ENCODE measurements at regions not wholly inside any gene's neighbourhood (a gene's known extent, or its start where the extent isn't known, plus 50 kb on each side); places are given as distances from the start of the nearest gene placed in this dataset.
"Not testable (repeated sequence)": the region's sequence is repeated elsewhere in the genome, so short reads cannot be mapped to it uniquely, and the experiment has no call there.

- DNase-seq: no peak
Observed at GRCh38 chr10:78442836-78443550, 409.3 kb downstream of the RPS24 start.

GRCh38 chr10:78443900-78444571 is 410.4 kb downstream of the RPS24 start:
- DNase-seq: no peak

GRCh38 chr10:78444741-78445140 is 411.1 kb downstream of the RPS24 start:
- DNase-seq: not testable (repeated sequence)

- DNase-seq: no peak
Observed at GRCh38 chr10:78445308-78445707, 411.6 kb downstream of the RPS24 start.

- no peak for DNase-seq
Observed at GRCh38 chr10:78448470-78448869, 414.8 kb downstream of the RPS24 start.

- no peak for DNase-seq
Observed at GRCh38 chr10:78448994-78449418, 415.3 kb downstream of the RPS24 start.

GRCh38 chr10:78449554-78449953 is 415.9 kb downstream of the RPS24 start:
- no peak for DNase-seq

GRCh38 chr10:78450239-78450638 is 416.6 kb downstream of the RPS24 start:
- DNase-seq: no peak

- no peak for DNase-seq
Observed at GRCh38 chr10:78450807-78451485, 417.3 kb downstream of the RPS24 start.

- DNase-seq: no peak
Observed at GRCh38 chr10:78451592-78451991, 417.9 kb downstream of the RPS24 start.

- DNase-seq: no peak
Observed at GRCh38 chr10:78454123-78454645, 420.5 kb downstream of the RPS24 start.

GRCh38 chr10:78455236-78455635 is 421.6 kb downstream of the RPS24 start:
- DNase-seq: no peak

GRCh38 chr10:78455811-78456210 is 422.1 kb downstream of the RPS24 start:
- no peak for DNase-seq

GRCh38 chr10:78456649-78457400 is 423.2 kb downstream of the RPS24 start:
- DNase-seq: no peak

- peak; percentile 25 for DNase-seq
Observed at GRCh38 chr10:78457804-78458482, 424.3 kb downstream of the RPS24 start.

- DNase-seq: no peak
Observed at GRCh38 chr10:78458983-78459638, 425.4 kb downstream of the RPS24 start.

- no peak for DNase-seq
Observed at GRCh38 chr10:78459639-78460037, 426.0 kb downstream of the RPS24 start.

- no peak for DNase-seq
Observed at GRCh38 chr10:78460204-78460603, 426.5 kb downstream of the RPS24 start.

- DNase-seq: no peak
Observed at GRCh38 chr10:78461333-78461732, 427.7 kb downstream of the RPS24 start.

- DNase-seq: no peak
Observed at GRCh38 chr10:78462176-78462575, 428.5 kb downstream of the RPS24 start.

GRCh38 chr10:78462726-78463228 is 429.1 kb downstream of the RPS24 start:
- no peak for DNase-seq

Measured in amniotic stem cell (primary cell).